WTC11 (cell line): ENCODE measurements at regions not wholly inside any gene's neighbourhood (a gene's known extent, or its start where the extent isn't known, plus 50 kb on each side); places are given as distances from the start of the nearest gene placed in this dataset.
A peak's percentile ranks its signal among the peaks of the same experiment; 100 is the strongest.

Experiments
- ATAC-seq: fragments of 200-7000 bp; cut with Tn5 transposase; 2 replicates; pipeline ENCODE4 v1.10.0; 2021; ENCODE audit warnings: mild to moderate bottlenecking, moderate library complexity
- CTCF ChIA-PET: fragments of 300-600 bp; sonication (Branson Sonifier 250); formaldehyde crosslinking; loops from one replicate; lab custom pipeline; 2021; ENCODE audit warnings: antibody characterized with exemption; lab: Charles Lee
- POLR2A ChIA-PET: fragments of 350-600 bp; sonication (Branson Sonifier 250); formaldehyde crosslinking; loops from one replicate; lab custom pipeline; 2021; ENCODE audit warnings: antibody characterized with exemption; lab: Charles Lee
- DNase-seq: peaks from one replicate; pipeline ENCODE4 v3.0.0; 2021; ENCODE audit warnings: low spot score
- H3K27ac Mint-ChIP-seq: 2 replicates; pipeline ENCODE4 v1.8.0; 2021; ENCODE audit warnings: mixed read lengths
- H3K27me3 Mint-ChIP-seq: 2 replicates; pipeline ENCODE4 v1.8.0; 2021; ENCODE audit warnings: low read depth, mild to moderate bottlenecking, moderate library complexity, mixed read lengths
- H3K36me3 Mint-ChIP-seq: 2 replicates; pipeline ENCODE4 v1.8.0; 2021; ENCODE audit warnings: mixed read lengths
- H3K4me1 Mint-ChIP-seq: 2 replicates; pipeline ENCODE4 v1.8.0; 2022; ENCODE audit warnings: mixed read lengths
- H3K4me3 Mint-ChIP-seq: 2 replicates; pipeline ENCODE4 v1.8.0; 2021; ENCODE audit warnings: mild to moderate bottlenecking, moderate library complexity, mixed read lengths
- H3K9me3 Mint-ChIP-seq: 2 replicates; pipeline ENCODE4 v1.8.0; 2021; ENCODE audit warnings: mixed read lengths
- ARID4B ChIP-seq: sonication (generic); formaldehyde crosslinking; IDR thresholded peaks from 2 replicates; pipeline ENCODE4 v1.8.0; 2023; ENCODE audit warnings: missing genetic modification reagents, mild to moderate bottlenecking, borderline replicate concordance
- ATF1 ChIP-seq: sonication (generic); formaldehyde crosslinking; IDR thresholded peaks from 2 replicates; pipeline ENCODE4 v1.8.1; 2023; ENCODE audit warnings: mild to moderate bottlenecking, moderate library complexity, missing genetic modification reagents
- ATF3 ChIP-seq: sonication (generic); formaldehyde crosslinking; conservative IDR thresholded peaks from 2 replicates; pipeline ENCODE4 v1.8.1; 2022; ENCODE audit warnings: mild to moderate bottlenecking, missing genetic modification reagents
- CREB1 ChIP-seq: sonication (generic); formaldehyde crosslinking; IDR thresholded peaks from 2 replicates; pipeline ENCODE4 v1.8.0; 2023; ENCODE audit warnings: mild to moderate bottlenecking, missing genetic modification reagents
- ESRRA ChIP-seq: sonication (generic); formaldehyde crosslinking; IDR thresholded peaks from 2 replicates; pipeline ENCODE4 v1.8.1; 2022; ENCODE audit warnings: mild to moderate bottlenecking, missing genetic modification reagents, borderline replicate concordance
- GTF2I ChIP-seq: fragments of 250-450 bp; sonication (Bioruptor Pico); conservative IDR thresholded peaks from 2 replicates; pipeline ENCODE4 v1.4.0; 2021; ENCODE audit warnings: mild to moderate bottlenecking
- HMGA2 ChIP-seq: fragments of 250-450 bp; sonication (Bioruptor Pico); IDR thresholded peaks from 2 replicates; pipeline ENCODE4 v1.4.0; 2021; ENCODE audit warnings: mild to moderate bottlenecking, moderate library complexity
- HMGXB4 ChIP-seq: sonication (generic); formaldehyde crosslinking; IDR thresholded peaks from 2 replicates; pipeline ENCODE4 v1.8.1; 2023; ENCODE audit warnings: mild to moderate bottlenecking, moderate library complexity, missing genetic modification reagents
- KAT7 ChIP-seq: sonication (generic); formaldehyde crosslinking; IDR thresholded peaks from 2 replicates; pipeline ENCODE4 v1.8.1; 2023; ENCODE audit warnings: missing genetic modification reagents, mild to moderate bottlenecking, borderline replicate concordance
- MYBL2 ChIP-seq: sonication (generic); formaldehyde crosslinking; IDR thresholded peaks from 2 replicates; pipeline ENCODE4 v1.8.1; 2023; ENCODE audit warnings: mild to moderate bottlenecking, moderate library complexity, missing genetic modification reagents
- RORB ChIP-seq: fragments of 250-450 bp; sonication (Bioruptor Pico); IDR thresholded peaks from 2 replicates; pipeline ENCODE4 v1.9.0; 2021; ENCODE audit warnings: mild to moderate bottlenecking
- TEAD1 ChIP-seq: sonication (generic); formaldehyde crosslinking; IDR thresholded peaks from 2 replicates; pipeline ENCODE4 v1.8.0; 2022; ENCODE audit warnings: mild to moderate bottlenecking, missing genetic modification reagents
- TEAD4 ChIP-seq: sonication (generic); formaldehyde crosslinking; IDR thresholded peaks from 2 replicates; pipeline ENCODE4 v1.8.0; 2022; ENCODE audit warnings: mild to moderate bottlenecking, missing genetic modification reagents
- TF ChIP-seq, protein P1 (sequence below): sonication (generic); formaldehyde crosslinking; IDR thresholded peaks from 2 replicates; pipeline ENCODE4 v1.8.1; 2023; ENCODE audit warnings: mild to moderate bottlenecking, missing genetic modification reagents, borderline replicate concordance
- TF ChIP-seq, protein P2 (sequence below): sonication (generic); formaldehyde crosslinking; IDR thresholded peaks from 2 replicates; pipeline ENCODE4 v1.8.0; 2022; ENCODE audit warnings: mild to moderate bottlenecking, missing genetic modification reagents
- TF ChIP-seq, protein P3 (sequence below): sonication (generic); formaldehyde crosslinking; IDR thresholded peaks from 2 replicates; pipeline ENCODE4 v1.8.1; 2023; ENCODE audit warnings: mild to moderate bottlenecking, missing genetic modification reagents
- TF ChIP-seq, protein P4 (sequence below): sonication (generic); formaldehyde crosslinking; IDR thresholded peaks from 2 replicates; pipeline ENCODE4 v1.8.1; 2023; ENCODE audit warnings: mild to moderate bottlenecking, missing genetic modification reagents

DNA sequence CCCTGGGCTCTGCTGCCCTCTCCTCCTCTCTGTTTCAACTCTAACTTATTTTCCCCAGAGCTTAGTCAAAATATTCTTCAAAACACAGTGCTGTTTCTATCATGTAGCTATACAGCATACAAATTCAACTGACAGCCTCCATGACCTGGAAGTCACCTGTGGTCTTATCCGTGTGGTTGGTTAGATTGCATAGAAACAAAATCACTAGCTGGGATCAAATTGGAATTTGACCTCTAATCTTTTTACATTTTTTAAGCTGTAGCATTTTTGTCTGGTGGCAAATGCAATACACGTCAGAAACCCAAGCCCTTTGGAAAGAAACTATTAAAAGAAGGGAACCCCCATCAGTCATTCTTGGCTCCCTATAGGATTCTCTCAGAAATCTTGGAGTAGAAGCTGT is 57.3 kb downstream of the ABCC12 start (continued):
- TF ChIP-seq, protein P1, sequence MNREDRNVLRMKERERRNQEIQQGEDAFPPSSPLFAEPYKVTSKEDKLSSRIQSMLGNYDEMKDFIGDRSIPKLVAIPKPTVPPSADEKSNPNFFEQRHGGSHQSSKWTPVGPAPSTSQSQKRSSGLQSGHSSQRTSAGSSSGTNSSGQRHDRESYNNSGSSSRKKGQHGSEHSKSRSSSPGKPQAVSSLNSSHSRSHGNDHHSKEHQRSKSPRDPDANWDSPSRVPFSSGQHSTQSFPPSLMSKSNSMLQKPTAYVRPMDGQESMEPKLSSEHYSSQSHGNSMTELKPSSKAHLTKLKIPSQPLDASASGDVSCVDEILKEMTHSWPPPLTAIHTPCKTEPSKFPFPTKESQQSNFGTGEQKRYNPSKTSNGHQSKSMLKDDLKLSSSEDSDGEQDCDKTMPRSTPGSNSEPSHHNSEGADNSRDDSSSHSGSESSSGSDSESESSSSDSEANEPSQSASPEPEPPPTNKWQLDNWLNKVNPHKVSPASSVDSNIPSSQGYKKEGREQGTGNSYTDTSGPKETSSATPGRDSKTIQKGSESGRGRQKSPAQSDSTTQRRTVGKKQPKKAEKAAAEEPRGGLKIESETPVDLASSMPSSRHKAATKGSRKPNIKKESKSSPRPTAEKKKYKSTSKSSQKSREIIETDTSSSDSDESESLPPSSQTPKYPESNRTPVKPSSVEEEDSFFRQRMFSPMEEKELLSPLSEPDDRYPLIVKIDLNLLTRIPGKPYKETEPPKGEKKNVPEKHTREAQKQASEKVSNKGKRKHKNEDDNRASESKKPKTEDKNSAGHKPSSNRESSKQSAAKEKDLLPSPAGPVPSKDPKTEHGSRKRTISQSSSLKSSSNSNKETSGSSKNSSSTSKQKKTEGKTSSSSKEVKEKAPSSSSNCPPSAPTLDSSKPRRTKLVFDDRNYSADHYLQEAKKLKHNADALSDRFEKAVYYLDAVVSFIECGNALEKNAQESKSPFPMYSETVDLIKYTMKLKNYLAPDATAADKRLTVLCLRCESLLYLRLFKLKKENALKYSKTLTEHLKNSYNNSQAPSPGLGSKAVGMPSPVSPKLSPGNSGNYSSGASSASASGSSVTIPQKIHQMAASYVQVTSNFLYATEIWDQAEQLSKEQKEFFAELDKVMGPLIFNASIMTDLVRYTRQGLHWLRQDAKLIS (CRISPR knock-in tag) = no peak
- TF ChIP-seq MYBL2 (CRISPR knock-in tag) = no peak
- no peak for TF ChIP-seq GTF2I (CRISPR knock-in tag)
- TF ChIP-seq HMGXB4 (CRISPR knock-in tag) = no peak
- no peak for TF ChIP-seq CREB1 (CRISPR knock-in tag)
- no peak for TF ChIP-seq KAT7 (CRISPR knock-in tag)
- no peak for TF ChIP-seq RORB

DNA sequence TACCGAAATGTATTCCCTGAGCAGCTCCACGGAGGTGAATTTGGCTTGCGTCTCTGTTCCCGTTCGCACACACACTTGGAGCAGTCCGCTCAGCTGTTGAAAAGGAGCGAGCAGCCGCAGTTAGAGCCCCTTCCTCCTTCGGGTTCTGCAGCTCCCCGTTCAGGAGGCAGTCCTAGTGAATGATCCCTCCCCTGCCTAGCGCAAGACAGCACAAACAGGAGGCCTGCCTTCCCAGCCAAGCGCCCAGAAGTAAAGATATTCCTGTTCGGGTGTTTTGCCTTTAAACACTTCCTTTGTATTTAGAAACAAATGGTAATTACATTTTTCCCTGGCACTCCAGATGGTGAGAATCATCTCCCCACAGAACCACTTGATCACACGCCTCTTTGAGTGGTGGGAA is 64.7 kb downstream of the ABCC12 start:
- no peak for TF ChIP-seq RORB
- Mint-ChIP-seq H3K9me3 (no peaks in the 10 kb centered on the region), H3K27ac (no peak overlapping the region), H3K4me3 (no peak overlapping the region), H3K27me3 (peaks cover 3% of the 10 kb centered on the region; the same call in 1 of the 2 replicates), H3K36me3 (no peaks in the 10 kb centered on the region), H3K4me1 (0 out of 2 replicates have a peak, but pooled peaks cover 3% of the 10 kb centered on the region)
- peak; percentile 57; the same call in 1 of the 2 replicates for ATAC-seq
- peak; percentile 17 for DNase-seq
- ChIA-PET CTCF (no interaction called here), POLR2A (no interaction called here)

- ATAC-seq (no peak), DNase-seq (no peak)
- CTCF ChIA-PET = interaction anchor here (1.3 kb wide), 1 partner anchor 948 kb away, joined by 3 read pairs; no protein-coding TSS in a partner anchor
- no peak overlapping the region for H3K4me3 Mint-ChIP-seq
- H3K9me3 Mint-ChIP-seq = no peaks in the 10 kb centered on the region
- 0 out of 2 replicates have a peak, but pooled peaks cover 5% of the 10 kb centered on the region for H3K4me1 Mint-ChIP-seq
- H3K27me3 Mint-ChIP-seq = peaks cover 3% of the 10 kb centered on the region; the same call in 1 of the 2 replicates
- no peak overlapping the region for H3K27ac Mint-ChIP-seq
- POLR2A ChIA-PET = no interaction called here
- no peaks in the 10 kb centered on the region for H3K36me3 Mint-ChIP-seq
- TF ChIP-seq ATF1 (no peak), HMGA2 (no peak), ESRRA (CRISPR knock-in tag) (no peak), ATF3 (CRISPR knock-in tag) (no peak), TEAD4 (CRISPR knock-in tag) (no peak), ARID4B (CRISPR knock-in tag) (no peak), TEAD1 (CRISPR knock-in tag) (no peak)
- TF ChIP-seq, protein P2, sequence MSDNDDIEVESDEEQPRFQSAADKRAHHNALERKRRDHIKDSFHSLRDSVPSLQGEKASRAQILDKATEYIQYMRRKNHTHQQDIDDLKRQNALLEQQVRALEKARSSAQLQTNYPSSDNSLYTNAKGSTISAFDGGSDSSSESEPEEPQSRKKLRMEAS = no peak
- TF ChIP-seq, protein P3, sequence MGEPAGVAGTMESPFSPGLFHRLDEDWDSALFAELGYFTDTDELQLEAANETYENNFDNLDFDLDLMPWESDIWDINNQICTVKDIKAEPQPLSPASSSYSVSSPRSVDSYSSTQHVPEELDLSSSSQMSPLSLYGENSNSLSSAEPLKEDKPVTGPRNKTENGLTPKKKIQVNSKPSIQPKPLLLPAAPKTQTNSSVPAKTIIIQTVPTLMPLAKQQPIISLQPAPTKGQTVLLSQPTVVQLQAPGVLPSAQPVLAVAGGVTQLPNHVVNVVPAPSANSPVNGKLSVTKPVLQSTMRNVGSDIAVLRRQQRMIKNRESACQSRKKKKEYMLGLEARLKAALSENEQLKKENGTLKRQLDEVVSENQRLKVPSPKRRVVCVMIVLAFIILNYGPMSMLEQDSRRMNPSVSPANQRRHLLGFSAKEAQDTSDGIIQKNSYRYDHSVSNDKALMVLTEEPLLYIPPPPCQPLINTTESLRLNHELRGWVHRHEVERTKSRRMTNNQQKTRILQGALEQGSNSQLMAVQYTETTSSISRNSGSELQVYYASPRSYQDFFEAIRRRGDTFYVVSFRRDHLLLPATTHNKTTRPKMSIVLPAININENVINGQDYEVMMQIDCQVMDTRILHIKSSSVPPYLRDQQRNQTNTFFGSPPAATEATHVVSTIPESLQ (CRISPR knock-in tag) = no peak
- TF ChIP-seq, protein P4, sequence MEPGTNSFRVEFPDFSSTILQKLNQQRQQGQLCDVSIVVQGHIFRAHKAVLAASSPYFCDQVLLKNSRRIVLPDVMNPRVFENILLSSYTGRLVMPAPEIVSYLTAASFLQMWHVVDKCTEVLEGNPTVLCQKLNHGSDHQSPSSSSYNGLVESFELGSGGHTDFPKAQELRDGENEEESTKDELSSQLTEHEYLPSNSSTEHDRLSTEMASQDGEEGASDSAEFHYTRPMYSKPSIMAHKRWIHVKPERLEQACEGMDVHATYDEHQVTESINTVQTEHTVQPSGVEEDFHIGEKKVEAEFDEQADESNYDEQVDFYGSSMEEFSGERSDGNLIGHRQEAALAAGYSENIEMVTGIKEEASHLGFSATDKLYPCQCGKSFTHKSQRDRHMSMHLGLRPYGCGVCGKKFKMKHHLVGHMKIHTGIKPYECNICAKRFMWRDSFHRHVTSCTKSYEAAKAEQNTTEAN (CRISPR knock-in tag) = no peak
These were observed 66.6 kb downstream of the ABCC12 start for GRCh38 chr16:48089053-48089792.
